GM18868 (cell line): ENCODE measurements at regions not wholly inside any gene's neighbourhood (a gene's known extent, or its start where the extent isn't known, plus 50 kb on each side); places are given as distances from the start of the nearest gene placed in this dataset.

Source experiments
- ATAC-seq: cut with Tn5 transposase; IDR thresholded peaks from one replicate; pipeline ENCODE4 v1.9.1; 2021; ENCODE audit warnings: mild to moderate bottlenecking, moderate library complexity; ENCODE audit not compliant: unreplicated experiment

DNA sequence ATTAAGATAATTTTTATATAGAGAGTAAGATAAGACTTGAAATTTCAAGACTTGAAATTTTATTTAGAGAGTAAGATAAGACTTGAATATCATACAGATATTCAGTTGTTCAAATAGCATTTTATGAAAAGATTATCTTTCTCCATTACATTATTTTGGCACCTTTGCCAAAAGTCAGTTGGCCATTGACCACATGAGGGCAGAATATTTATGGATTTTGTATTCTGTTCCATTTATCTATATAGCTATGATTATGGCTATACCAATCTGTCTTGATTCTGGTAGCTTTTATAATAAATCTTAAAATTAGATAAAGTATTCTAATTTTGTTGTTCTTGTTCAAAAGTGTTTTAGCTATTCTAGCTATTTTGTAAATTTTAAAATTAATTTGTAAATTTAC is 537.9 kb upstream of the GJE1 start:
- no peak for ATAC-seq

DNA sequence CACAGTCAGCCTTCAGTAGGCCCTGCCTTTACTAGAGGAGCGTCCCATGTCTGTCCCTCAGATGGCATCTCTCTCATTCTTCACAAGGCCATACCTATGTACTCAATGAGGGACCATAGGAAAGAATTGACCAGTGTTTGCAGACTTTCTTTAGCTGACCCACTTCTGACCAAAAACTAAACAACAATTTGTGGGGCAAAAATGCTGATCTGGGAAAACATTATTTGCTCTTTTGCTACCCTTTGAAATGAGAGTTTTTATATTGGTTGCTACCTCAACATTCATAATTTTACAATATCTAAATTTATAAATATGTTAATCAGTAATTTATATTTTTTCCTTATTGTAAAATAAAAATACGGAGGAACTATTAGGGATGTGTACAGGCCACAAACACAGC is 539.4 kb upstream of the GJE1 start:
- ATAC-seq, result no peak

DNA sequence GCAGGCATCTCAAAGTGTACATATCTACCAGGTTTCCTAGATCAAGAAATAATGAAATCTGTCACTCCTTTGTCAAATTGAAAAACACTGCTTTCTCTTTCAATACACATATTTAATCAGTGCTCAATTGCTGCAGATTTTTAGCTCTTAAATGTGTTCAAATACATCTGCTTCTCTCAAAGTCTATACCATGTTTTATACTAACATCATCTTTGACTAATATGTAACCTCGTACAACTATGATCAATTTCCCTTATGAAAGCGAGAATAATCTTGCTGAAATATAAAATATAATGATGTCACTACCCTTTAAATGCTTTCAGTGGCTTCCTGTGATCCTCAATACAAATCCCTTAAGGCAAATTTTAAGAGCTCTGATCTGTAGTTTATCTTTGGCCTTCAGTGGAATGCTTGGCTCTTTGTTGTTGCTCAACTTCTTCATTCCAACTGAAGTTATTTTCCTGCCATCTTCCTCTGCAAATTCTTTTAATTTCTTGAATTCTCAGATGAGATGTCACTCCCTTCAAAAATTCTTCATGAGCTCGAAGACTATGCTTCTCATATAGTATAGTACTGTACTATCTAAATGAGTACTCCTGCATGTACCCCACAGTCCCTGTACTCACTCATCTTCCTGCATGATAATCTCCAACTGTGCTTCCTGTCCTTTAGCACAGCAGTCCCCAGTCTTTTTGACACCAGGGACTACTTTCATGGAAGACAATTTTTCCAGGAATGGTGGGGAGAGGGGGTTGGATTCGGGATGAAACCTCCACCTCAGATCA is 545.1 kb upstream of the GJE1 start:
- no peak for ATAC-seq

DNA sequence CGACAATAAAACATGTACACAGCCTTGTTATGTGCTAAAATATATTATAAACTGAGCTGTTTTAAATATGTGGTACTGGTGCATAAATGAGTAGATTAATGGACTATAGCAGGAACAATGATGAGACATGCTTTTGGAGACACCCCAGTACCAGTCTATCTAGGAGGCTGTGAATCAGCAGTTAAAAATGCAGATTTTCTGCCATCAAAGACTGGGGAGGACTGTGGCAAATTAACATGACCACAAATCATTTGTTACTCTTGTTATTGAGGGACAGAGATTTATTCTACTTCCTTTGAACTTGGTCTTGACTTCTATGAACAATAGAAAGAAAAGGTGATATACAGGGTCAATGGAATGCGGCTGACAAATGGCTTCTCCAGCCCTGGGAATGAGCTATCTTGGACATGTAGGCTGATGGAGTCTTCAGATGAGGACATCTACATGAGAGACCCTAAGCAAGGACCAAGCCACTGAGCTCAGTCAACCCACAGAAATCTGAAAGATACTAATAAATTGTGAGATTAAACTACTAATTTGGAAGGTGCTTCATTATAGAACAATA is 551.7 kb upstream of the GJE1 start:
- no peak for ATAC-seq

DNA sequence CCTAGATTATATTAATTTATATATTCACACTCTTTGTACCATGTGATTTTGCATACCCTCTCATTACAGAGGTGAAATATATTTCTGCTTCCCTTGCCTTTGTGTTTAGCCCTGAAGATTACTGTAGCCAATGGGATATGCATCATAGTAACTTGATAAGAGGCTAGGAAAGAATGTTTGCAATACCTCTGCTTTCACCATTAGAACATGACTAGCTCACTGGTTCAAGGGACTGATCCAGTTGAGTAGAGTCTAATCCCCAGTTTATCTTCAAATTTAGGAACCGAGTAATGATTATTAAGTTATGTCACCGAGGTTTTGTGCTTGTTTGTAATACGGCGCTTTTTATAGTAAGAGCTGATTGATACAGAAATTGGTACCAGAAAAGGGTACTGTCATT is 552.6 kb upstream of the GJE1 start:
- no peak for ATAC-seq

DNA sequence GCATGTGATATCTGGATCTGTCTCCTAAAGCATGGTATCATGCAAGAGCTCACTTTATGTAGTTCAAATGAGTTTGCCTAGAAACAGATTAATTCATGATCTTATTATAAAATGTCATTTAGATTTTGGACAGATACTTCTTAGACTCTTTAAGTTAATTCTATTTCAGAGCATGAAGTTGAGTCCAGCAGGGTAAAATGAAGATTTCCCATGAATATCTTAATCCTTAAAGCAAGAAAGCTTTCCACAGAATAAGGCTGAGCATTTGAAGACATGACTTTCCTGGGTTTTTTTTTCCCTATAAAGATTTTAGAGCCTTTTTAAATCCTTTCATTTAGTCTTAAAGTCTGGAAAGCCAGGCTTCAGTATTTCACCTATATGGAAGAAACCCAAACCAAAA is 556.0 kb upstream of the GJE1 start:
- no peak for ATAC-seq

DNA sequence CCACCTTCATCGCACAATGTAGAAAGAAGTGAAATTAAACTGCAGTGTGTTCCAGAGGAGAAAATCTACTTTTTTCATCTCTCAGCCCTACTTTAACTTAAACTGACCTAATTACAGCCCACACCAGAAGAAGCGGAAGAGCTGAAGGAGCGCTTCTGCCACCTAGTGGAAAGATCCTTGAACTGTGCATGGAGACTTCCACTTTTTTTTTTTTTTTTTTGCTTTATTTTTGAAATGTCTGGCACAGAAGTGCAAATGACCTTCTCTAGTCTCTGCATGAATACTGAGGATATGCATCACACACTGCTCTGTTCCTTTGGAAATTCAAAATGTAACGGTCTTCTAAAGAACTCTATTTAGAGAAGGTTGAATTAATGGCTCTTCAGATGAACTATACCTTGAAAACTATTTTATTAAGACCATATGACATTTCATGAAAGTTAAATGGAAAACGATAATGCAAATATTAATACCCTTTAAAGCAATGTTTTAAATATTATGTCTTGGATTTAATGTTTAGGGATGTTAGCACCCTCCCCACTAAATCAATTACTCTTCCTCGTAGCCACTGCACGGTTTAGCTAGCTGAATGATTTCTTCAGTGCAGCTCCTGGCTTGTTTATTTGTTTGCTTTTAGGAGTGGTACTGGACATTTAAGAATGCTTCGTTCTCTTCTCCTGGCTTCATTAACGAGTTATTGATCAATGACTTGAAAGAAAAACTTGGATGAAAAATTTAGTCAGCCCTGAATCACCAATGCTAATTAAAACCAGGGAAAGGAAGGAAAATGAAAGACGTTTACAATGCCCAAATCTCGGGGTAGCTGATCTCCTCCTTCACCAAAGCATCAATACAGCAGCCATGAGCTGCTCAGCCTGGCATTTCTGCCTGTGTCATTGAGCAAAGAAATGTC is 569.6 kb upstream of the GJE1 start:
- peak; percentile 95 for ATAC-seq

DNA sequence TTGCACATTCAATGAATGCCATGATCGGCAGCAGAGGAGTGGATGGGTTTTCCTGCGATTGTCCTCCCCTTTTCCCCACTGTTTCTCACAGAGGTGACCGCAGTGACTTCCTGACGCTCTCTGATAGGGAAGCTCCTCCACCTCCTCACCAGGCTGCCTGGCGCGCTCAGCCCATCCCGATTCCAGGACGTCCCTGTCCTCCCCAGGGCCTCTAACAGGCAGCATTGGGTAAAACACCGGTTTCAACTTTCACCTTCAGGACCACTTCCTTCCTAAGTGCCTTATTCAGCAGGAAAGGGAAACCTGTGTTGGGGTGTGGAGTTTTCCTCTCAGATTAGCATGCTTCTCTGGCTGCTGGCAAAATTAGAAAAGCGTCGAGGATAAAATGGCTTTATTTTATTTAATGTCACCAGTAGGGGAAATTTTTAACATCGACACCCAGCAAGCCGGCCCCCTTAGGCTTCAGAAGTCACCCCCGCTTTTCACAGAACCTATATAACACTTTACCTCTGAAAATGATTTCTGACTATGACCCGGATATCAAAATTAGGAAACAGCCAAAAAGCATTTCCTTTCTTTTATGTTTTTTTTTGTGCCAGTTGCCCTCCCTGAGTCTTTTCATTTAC is 570.4 kb upstream of the GJE1 start:
- ATAC-seq, result peak; percentile 27

DNA sequence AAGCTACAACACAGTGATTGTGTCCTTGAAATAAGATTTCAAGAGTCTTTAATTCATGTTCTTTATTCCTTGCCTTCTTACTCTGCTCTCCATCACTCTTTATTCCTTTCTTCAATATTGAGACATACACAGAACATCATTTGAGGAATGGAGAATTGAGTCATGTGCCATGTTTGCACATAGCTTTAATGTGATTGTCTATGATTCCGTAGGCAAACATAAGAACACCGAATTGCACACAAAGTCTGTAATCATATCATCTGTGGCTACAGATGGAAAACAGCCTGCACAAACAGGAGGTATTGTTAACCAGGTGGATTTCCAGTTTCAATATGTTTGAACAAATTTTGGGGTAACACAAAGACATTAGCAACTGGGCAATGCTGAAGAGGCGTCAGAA is 571.6 kb upstream of the GJE1 start:
- no peak for ATAC-seq

DNA sequence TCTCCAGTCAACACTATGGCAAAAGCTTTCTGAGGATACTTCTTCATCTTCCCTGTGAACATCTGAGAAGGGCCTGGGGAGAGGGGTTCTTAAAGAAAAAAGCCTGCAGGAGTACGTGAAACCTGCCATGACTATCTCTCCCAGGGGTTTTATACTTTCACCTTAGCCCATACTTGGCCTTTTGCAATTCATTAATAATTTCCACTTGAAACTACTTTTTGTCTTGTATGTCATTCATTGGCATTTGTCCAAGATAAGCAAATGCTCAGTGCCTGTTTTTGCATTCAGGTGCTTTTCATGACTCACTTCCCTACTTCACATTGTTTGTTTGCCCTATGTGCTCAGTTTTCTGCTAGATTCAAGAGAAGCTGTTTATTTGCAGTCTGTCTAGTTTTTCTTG is 580.3 kb upstream of the GJE1 start:
- peak; percentile 93 for ATAC-seq

DNA sequence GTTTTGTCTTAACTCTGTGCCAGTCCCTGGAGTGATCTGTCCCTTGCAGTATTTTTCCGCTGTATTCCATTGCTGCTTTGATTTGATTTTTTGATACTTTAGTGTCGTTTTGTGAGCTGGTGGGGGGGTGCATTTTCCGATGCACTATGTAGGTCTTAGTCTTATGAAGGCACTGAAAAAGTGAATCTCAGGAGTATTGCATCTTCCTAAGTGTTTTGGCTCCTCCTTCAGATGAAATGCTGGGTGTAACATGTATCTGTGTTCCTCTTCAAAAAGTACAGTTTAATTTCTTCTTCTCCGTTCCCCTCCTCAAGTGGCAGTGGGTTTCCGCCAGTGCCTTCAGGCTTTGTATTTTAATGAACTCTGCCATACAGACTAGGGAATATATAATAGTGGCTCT is 580.7 kb upstream of the GJE1 start:
- no peak for ATAC-seq

DNA sequence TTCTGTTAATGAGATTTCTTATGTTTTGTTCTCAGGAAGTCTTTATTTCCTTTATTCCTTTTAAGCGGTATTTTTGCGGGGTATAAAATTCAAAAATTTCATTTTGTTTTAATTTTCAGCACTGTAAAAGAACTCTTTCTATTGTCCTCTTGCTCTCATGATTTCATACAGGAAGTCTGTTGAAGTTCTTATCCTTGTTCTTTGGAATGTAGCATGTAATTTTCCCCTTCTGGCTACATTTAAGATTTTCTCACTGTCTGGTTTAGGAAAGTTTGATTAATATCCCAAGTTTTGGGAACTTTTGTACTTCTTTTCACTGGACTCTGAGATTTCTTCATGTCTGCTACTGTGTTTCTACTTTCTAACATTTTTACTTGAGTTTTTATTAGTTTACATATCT is 581.4 kb upstream of the GJE1 start:
- no peak for ATAC-seq

DNA sequence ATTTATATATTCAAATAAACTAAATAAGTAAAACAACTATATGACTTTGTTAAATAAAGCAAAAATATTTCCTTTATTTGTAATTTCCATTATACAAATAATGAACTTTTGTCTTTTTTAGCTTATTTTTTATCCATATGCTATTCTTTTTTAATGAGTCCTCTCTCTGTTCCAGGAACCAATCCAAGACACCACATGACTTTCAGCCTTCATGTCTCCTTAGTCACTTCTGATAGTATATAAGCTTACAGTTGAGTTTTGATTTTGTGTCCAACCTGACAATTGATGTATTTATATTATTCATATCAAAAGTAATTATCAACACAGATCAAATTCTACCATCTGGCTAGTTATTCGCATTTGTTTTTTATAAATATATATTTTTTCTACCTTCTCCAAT is 582.3 kb upstream of the GJE1 start:
- ATAC-seq, result no peak

DNA sequence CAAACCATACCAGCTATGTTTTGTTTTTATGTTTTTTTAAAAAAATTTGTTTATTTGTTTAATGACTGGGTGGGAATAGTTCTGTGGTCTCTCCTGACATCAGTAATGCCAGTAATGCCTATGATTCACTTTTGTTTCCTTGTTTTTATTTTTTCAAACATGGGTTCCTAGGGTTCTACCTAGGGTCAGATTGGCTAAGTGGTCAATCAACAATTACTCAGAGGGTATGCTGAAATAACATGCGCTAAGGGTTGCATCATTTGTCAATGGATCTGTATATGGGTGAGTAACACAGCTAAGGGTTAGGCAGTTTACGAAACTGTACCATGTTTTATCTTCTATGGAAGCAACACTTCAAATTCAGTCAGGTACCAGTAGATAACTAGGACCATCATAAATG is 583.8 kb upstream of the GJE1 start:
- ATAC-seq, result no peak

DNA sequence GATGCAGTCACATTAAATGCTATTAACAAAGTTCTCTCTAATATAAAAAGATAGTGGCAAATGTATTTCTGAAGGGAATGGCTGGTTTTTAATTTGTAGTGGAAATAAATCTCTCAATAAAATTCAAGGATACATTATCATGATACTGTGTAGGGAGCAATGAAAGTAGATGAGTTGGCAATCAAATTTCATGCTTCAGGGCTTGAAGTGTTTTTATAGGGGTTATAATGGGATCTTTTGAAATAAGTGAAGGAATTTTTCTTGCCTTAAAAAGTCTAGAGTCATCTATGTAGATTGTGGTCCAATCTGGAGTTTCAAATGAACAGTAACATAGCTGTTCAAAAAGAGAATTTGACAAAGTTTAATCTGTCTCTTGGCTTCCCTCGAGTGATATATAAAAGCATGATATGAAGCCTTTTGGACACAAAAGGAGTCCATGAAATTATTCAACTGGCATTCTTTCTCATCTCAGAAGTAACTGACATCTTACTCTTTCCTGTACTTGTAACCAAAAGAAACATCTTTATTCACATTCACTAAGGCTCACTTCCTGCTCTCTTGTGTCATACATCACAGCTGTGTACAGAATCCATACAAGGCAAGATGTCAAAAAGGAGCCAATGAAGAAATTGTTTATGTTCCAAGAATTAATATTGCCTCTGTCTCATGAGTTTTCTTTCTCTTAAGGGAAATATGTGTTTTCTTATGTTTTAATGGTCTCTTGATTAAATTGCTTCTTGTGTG is 591.0 kb upstream of the GJE1 start:
- no peak for ATAC-seq

DNA sequence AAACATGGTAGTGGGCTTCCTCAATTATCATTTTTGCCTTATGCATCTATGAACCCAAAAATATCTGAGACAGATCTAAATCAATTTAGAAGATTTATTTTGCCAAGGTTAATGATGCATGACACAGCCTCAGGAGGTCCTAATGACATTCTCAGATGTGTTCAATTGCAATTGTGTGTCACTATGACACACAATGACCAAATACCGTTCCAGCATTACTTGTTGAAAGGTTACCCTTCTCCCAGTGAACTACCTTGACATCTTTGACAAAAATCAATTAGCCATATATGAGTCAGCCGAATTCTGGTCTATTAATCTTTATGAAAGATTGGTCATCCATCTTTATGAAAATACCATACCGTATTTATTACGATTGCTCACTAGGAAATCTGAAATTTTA is 592.5 kb upstream of the GJE1 start:
- no peak for ATAC-seq

DNA sequence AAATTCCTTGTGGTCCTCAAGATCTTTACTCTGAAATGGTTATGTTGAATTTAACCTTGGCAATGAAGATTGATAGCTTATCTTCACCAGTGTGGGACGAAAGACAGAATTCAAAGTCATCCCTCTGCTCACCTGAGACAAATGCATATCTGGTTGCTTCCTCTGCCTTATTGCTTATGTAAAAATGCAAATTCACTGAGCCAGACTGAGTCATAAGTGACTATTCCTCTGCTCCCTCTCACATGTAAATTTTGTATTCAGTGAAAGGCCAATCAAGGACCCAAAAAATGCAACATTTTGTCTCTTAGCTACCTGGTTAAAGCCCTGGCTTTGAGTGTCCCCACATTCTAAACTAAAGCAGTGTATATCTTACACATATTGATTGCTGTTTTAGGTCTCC is 593.1 kb upstream of the GJE1 start:
- no peak for ATAC-seq

DNA sequence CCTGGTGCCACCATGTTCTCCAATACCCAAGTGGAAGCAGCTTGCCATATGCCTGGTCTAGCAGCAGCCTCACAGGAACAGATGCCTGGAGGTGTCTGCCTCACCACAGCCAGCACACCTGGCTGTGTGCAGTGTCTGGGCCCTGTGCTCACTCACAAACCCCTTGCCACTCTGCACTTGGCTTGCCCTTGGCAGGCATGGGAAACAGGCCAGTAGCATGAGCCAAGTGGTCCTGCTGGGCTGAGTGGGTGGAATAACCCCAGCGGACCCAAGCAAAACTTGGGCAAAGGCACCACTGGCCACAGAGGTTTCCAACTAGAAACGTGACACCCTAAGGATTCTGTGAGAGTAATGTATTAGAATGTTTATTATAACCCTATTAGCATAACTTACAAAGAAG is 600.5 kb upstream of the GJE1 start:
- no peak for ATAC-seq

DNA sequence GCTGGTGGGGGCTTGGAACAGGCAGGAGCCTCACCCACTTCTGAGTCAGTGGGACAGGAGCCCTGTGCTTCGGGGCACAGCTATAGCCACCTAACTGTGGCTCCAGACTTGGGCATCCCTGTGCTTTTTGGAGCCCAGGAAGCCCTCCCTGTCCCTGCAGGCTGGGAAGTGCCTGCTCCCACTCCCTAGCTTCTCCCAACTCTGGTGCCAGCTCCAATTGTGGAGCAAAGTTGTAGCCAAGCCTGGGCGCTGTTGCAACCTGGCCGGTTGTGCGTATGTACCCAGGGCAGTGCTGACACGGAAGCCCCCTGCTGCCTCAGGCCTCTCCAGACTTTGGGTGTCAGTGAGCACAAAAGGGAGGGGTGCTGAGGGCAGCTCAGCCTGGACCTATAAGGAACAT is 601.7 kb upstream of the GJE1 start:
- no peak for ATAC-seq

DNA sequence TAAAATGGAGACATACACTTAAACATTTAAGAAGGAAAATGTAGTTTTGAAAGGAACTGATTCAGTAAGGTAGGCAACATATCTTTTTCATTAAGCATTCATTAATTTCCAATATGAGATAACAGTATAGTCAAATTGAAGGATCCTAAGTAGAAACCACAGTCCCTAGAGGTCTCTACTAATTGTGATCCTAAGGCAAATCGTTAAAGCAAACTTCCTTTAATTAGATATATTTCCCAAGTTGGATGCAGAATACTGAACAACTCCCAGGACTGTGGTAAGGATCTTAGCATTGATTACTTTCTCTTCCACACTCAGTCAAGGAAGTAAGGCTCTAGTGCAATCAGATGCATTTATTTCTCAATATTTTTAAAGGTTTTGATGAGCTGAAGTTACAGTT is 604.1 kb upstream of the GJE1 start:
- ATAC-seq, result no peak

DNA sequence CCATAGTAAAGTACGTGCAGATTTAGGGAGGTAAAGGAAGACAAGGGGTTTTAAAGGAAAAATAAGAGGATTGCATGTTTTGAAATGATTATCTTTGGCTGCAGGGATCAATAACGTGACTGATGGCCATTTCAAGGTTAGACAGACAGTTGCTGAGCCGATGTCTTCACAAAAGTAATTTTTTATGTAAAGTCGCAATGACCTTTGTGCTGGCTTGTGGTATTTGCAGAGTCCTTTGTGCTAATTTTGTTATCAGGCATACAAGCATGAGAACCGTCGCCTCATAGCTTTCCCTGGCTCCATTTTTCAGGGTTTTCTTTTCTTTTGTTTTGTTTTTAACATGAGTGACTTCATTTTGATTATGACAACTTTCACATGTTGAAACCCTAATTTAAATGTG is 605.7 kb upstream of the GJE1 start:
- no peak for ATAC-seq
